Stimulated activated CD8-positive, alpha-beta memory T cell treated with anti-CD3 and anti-CD28 coated beads, Interleukin-4, amount 100 ng/mL, for 1 hour (primary cell): ENCODE measurements at regions not wholly inside any gene's neighbourhood (a gene's known extent, or its start where the extent isn't known, plus 50 kb on each side); places are given as distances from the start of the nearest gene placed in this dataset.

Experiments
- DNase-seq, 2 donors: peaks; one replicate each; pipeline ENCODE4 v3.0.0-alpha.2; 2020; ENCODE audit warnings: low read depth in 2 of 2, low spot score in 1 of 2

DNA sequence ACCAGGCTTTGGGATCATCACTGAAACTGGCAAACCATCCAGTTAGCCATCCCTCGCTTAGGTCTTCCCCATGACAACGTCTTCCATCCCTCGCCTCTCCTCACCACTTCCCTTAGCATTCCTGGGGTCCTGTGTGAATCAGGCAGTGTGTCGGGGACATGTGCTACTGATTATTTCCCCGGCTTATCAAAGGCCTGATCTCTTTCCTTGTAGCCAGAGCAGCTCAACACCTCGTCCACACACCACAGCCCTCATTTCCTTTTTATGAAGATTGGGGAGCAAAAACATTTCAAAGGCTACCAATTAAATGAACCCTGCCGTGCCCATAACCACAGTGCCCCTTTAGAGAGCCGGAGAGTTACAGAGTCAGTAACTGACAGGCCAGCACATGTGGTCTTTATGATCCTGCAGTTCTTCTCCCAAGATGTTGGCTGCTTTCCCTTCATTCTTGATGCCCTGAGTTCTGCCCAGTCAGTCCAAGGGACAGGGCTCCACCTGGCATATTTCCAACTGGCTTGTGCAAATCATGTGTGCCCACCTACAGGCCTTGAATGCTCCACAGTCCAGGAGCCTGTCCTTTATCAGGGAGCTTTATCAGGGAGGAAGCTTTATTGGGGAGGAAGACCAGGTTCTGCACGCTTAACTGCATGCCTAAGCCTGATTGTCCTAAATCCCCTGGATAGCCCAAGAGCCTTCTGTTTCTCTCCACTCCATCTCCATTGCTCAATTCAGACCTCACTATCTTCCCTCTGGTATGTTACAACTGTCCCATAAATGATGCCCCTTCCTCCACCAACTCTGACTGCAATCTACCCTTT is 343.1 kb downstream of the CYRIA start:
- DNase-seq: no peak

- no peak for DNase-seq
These were observed 343.8 kb downstream of the CYRIA start for GRCh38 chr2:16321872-16322271.

DNA sequence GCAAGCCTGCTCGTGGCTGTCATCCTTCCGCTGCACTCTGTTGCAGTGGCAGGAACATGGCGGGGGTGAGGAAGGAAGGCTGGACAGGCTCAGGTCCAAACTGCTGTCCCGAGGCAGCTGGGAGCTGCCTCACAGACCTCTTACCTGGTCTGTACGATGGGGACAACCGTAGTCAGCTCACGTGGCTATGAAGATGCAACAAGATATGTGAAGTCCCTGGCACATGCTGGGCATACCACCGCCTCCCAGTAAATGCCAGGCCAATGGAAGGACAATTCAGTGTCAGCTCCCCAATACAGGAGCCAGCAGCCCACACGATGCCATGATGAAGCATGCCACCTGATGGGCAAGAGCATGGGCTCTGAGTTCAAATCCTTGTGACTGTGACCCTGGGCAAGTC is 344.4 kb downstream of the CYRIA start:
- DNase-seq: no peak

DNA sequence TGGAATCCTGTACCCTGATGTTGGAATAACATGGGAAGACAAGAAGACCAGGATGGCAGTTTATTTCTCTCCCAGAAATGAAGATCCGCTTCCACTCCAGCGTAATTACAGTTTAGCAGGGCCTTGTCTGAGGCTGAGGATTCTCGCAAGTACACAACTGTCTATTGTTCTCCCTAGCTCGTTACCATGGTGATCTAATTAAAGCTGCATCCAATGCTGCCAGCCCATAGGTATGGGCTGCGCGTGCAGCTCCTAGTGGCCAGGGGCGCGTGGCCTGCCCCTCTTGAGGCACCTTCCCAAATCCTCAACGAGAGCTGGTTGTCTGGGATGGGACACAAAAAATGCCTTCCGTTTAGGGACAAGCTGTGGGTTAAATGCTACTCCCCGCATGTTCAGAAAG is 344.9 kb downstream of the CYRIA start:
- no peak for DNase-seq

- no peak for DNase-seq
These were observed 346.0 kb downstream of the CYRIA start for GRCh38 chr2:16319551-16320121.

DNA sequence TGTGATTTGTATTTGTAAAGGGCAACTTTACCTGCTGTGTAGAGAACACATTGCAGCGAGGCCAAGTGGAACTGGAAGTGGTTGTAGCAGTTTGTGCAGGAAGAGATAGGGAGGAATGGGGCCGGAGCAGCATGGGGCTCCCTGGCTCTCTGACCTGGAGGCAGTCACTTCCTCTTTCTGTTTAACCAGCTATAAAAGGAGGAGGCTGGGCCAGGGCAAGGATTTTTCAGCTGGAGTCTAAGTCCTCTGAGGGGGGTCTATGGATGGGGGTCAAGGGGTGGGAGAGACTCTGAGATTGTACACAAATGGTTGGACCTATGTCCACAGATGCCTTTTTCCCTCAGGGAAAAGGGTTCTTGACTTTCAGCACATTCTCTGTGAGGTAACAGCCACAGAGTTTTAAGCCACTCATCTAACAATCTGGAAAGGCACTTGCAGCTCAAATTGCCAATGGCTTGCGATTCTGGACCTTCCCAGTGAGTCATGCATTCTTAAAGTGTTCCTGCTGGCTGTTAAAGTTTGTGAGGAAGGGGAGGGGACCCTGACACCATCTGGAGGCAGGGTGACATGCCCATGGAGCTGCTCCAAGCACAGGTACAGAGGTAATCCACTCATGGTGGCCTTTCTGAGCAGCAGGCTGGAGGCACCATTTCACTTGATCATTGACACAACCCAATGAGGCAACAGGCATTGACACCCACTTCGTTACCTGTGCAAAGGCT is 347.0 kb downstream of the CYRIA start:
- DNase-seq: no peak

DNA sequence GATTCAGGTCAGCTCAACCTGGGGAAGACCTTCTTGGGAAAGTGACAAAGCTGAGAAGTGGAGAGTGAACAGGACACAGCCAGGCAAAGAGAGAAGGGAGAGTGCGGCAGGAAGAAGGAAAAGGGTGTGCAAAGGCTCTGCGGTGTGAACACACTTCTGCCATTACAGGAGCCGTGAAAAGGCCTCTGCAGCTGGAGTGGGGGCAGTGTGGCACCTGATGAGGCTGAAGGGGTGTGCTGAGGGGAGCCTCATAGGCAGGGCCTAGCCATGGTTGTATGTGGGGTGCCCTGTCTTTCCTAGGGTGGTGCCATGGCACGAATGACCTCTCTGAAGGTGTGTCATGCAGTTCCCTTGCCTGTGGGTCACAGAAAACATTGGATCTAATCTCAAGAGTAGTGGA is 347.6 kb downstream of the CYRIA start:
- DNase-seq: no peak

DNA sequence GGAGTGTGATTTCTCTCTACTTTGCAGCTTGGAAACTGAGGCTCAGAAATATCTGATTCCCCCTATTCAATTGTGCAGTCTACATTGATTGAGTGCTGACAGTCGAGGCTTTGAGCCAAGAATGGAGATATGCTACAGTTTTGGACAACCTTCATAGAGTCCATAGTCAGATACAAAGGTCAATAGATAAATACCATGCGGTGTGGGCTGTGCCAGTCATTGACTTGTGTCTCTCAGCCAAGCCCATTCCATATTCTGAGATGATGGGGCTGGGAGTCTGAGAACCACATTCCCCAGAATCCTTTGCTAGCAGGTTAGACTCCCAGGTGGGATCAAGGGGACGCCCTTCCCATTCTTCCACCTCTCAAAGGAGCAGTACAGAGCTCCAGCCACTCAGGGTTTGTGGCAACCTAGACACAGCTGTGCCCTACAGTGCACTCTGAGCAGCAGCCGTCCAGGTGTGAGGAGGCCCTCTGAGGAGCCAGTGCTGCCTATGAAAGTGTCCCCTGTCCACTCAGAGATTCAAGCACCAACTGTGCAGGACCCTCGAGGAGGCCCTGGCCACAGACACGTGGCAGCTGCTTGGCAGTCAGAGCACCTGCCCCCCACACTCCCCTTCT is 348.3 kb downstream of the CYRIA start:
- no peak for DNase-seq

GRCh38 chr2:16316456-16317210 is 349.0 kb downstream of the CYRIA start:
- no peak for DNase-seq

- no peak for DNase-seq
These were observed 349.7 kb downstream of the CYRIA start for GRCh38 chr2:16315908-16316307.

DNA sequence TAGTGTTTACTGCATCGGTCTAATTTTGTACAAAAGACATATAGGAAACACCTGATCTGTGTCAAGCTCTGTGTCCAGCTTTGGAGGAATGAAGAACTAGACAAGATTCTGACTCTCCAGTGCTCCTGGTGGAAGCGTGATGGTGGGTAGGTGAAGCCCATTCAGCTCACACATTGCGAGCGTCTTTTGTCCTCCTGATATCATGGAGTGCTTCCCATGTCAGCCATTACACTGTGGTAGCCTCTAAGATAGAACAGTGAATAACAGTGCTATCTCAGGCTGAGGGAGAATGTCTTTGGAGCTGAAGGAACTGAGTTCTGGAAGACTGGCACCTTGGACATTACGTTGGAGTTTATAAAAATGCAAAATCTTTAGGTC is 350.2 kb downstream of the CYRIA start:
- DNase-seq: no peak

GRCh38 chr2:16314691-16315457 is 350.8 kb downstream of the CYRIA start:
- DNase-seq: no peak

GRCh38 chr2:16314001-16314400 is 351.6 kb downstream of the CYRIA start:
- no peak for DNase-seq

DNA sequence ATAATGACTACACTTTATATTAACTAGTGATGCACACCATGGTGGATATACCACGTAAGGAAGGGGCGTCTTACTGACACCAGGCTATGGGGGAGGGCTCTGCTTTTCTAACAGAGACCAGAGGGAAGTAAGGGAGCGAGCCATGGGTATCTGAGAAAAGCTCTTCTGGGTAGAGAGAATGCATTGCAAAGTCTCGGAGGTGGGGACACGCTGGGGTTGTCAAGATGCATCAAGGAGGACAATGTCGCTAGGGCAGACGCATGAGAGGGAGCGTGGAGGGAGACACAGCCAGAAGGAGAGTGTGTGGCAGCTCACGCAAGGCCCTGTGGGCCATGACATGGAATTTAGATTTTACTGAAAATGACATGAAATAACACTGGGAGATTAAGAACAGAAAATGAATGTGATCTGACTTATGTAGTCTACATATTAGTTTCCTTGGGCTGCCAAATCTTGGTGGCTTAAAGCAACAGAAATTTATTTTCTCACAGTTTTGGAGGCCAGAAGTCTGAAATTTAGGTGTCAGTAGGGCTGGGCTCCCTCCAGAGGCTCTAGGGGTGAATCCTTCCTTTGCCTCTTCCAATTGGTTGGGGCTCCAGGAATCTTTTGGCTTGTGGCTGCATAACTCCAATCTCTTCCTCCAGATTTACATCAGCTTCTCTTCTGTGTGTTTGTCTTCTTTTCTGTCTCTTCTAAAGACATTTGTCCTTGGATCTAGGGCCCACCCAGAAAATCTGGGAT is 352.2 kb downstream of the CYRIA start:
- DNase-seq: no peak

GRCh38 chr2:16312771-16313170 is 352.9 kb downstream of the CYRIA start:
- no peak for DNase-seq

DNA sequence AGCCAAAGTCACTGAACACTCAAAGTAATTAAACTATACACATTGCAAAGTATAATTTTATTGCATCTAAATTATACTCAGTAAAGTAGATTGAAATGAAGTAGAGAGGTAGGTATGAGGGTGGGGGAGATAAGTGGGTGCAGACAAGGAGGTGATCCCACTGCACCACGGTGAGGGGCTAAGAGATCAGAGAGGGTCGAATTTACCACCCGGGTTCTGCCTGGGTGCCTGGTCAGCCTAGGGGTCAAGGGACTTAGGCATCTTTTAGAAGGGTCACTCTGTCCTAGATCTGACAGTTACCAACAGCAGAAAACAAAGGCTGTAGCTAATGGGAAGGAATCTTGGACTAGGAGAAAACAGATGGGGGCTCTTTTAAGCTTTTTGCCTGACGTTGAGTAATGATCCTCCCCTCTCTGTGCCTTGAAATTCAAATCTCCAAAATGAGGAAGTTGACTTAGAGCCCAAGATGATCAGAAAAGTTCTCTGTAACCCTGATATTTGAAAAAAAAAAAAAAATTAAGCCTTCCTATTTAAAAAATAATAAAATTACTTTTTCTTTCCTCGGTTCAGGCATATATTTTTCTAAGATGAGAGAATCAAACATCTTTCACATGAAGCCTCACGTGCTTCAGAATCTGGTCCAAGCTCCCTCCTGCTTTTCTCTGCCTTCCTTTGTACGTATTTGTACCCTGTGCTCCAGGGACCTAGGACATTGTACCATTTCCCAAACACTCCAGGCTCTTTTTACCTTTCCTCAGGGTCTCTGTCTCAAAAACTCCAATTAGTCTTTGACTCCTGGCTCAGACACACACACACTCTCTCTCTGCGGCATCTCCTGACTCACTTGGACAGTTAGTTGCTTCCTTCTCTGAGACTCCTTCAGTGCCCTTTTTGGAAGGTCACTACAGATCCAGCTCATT is 353.9 kb downstream of the CYRIA start:
- no peak for DNase-seq

GRCh38 chr2:16308816-16309215 is 356.8 kb downstream of the CYRIA start:
- no peak for DNase-seq

- DNase-seq: no peak
These were observed 360.6 kb downstream of the CYRIA start for GRCh38 chr2:16304876-16305590.
